ENCODE measurements at regions not wholly inside any gene's neighbourhood (a gene's known extent, or its start where the extent isn't known, plus 50 kb on each side); places are given as distances from the start of the nearest gene placed in this dataset.

- TF ChIP-seq ZNF317 (CRISPR knock-in tag; IDR thresholded peaks at IDR 0.05) (peak; percentile 20; the same call in 1 of the 2 replicates), RBM39 (IDR thresholded peaks at IDR 0.05; ENCODE audit: low read depth, low read length, poor library complexity, severe bottlenecking) (no peak), SALL2 (CRISPR knock-in tag; IDR thresholded peaks at IDR 0.05) (no peak), ZNF10 (CRISPR knock-in tag; IDR thresholded peaks at IDR 0.05; ENCODE audit: borderline replicate concordance, low read depth) (no peak), RORA (CRISPR knock-in tag; IDR thresholded peaks at IDR 0.05) (peak; percentile 65; the same call in 1 of the 2 replicates), CREB1 (IDR thresholded peaks at IDR 0.05) (no peak), CREB1 (CRISPR knock-in tag; IDR thresholded peaks at IDR 0.05) (peak; percentile 65), ZNF207 (IDR thresholded peaks at IDR 0.05; ENCODE audit: borderline replicate concordance) (no peak), SKI (IDR thresholded peaks at IDR 0.05; ENCODE audit: partially characterized antibody) (peak; percentile 63), SAFB2 (CRISPR knock-in tag; IDR thresholded peaks at IDR 0.05; ENCODE audit: borderline replicate concordance, low read depth) (no peak), CENPT (CRISPR knock-in tag; IDR thresholded peaks at IDR 0.05; ENCODE audit: low read depth) (no peak), ZNF253 (CRISPR knock-in tag; IDR thresholded peaks at IDR 0.05; ENCODE audit: borderline replicate concordance) (no peak), RARA (CRISPR knock-in tag; IDR thresholded peaks at IDR 0.05) (peak; percentile 80), FOXA1 (IDR thresholded peaks at IDR 0.05) (peak; percentile 74), FOXA1 (CRISPR knock-in tag; IDR thresholded peaks at IDR 0.05) (peak; percentile 42; the same call in 1 of the 2 replicates), ZNF503 (CRISPR knock-in tag; IDR thresholded peaks at IDR 0.05) (peak; percentile 79), ERF (CRISPR knock-in tag; IDR thresholded peaks at IDR 0.05) (peak; percentile 58; the same call in 1 of the 2 replicates), TARDBP (CRISPR knock-in tag; IDR thresholded peaks at IDR 0.05) (peak; percentile 75; the same call in 1 of the 2 replicates), ZNF138 (CRISPR knock-in tag; IDR thresholded peaks at IDR 0.05; ENCODE audit: low read depth) (no peak), CEBPB (IDR thresholded peaks at IDR 0.05; ENCODE audit: borderline replicate concordance, low read depth, low read length) (0 out of 2 replicates have a peak, but pooled peaks have one; percentile 55)
- TF ChIP-seq, protein P1, sequence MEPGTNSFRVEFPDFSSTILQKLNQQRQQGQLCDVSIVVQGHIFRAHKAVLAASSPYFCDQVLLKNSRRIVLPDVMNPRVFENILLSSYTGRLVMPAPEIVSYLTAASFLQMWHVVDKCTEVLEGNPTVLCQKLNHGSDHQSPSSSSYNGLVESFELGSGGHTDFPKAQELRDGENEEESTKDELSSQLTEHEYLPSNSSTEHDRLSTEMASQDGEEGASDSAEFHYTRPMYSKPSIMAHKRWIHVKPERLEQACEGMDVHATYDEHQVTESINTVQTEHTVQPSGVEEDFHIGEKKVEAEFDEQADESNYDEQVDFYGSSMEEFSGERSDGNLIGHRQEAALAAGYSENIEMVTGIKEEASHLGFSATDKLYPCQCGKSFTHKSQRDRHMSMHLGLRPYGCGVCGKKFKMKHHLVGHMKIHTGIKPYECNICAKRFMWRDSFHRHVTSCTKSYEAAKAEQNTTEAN (CRISPR knock-in tag; conservative IDR thresholded peaks at IDR 0.05): peak; percentile 80
- TF ChIP-seq, protein P2, sequence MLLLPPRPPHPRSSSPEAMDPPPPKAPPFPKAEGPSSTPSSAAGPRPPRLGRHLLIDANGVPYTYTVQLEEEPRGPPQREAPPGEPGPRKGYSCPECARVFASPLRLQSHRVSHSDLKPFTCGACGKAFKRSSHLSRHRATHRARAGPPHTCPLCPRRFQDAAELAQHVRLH (CRISPR knock-in tag; IDR thresholded peaks at IDR 0.05; ENCODE audit: borderline replicate concordance, low read depth): no peak
- TF ChIP-seq, protein P3, sequence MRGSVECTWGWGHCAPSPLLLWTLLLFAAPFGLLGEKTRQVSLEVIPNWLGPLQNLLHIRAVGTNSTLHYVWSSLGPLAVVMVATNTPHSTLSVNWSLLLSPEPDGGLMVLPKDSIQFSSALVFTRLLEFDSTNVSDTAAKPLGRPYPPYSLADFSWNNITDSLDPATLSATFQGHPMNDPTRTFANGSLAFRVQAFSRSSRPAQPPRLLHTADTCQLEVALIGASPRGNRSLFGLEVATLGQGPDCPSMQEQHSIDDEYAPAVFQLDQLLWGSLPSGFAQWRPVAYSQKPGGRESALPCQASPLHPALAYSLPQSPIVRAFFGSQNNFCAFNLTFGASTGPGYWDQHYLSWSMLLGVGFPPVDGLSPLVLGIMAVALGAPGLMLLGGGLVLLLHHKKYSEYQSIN (CRISPR knock-in tag; IDR thresholded peaks at IDR 0.05; ENCODE audit: borderline replicate concordance): no peak
- TF ChIP-seq, protein P4, sequence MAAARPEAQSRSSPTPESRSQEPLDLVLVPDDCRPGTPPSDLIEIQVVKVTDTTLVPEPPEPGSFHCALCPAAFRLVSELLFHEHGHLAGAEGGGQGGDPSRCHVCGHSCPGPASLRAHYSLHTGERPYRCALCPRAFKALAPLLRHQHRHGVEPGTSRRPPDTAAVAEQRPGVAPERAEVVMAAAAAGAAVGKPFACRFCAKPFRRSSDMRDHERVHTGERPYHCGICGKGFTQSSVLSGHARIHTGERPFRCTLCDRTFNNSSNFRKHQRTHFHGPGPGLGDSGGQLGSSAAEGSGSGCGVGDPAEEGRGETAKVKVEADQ (CRISPR knock-in tag; IDR thresholded peaks at IDR 0.05; ENCODE audit: borderline replicate concordance): no peak
Observed at GRCh38 chr20:52433326-52434040, 241.9 kb upstream of the ZFP64 start (continued).
